Stimulated activated CD8-positive, alpha-beta memory T cell treated with anti-CD3 and anti-CD28 coated beads, Interleukin-7, amount 100 ng/mL, for 4 hours (primary cell): ENCODE measurements at regions not wholly inside any gene's neighbourhood (a gene's known extent, or its start where the extent isn't known, plus 50 kb on each side); places are given as distances from the start of the nearest gene placed in this dataset.
"Not testable (repeated sequence)": the region's sequence is repeated elsewhere in the genome, so short reads cannot be mapped to it uniquely, and the experiment has no call there.

Source experiments
- DNase-seq, 2 donors: peaks; one replicate each; pipeline ENCODE4 v3.0.0-alpha.2; 2020; ENCODE audit warnings: low read depth in 2 of 2

GRCh38 chr2:147609301-147609700 is 235.5 kb upstream of the ACVR2A start:
- no peak for DNase-seq

- no peak for DNase-seq
Measured at GRCh38 chr2:147607379-147607778, 237.4 kb upstream of the ACVR2A start.

GRCh38 chr2:147603876-147604275 is 241.0 kb upstream of the ACVR2A start:
- DNase-seq = no peak

- no peak for DNase-seq
Measured at GRCh38 chr2:147603447-147603846, 241.4 kb upstream of the ACVR2A start.

- no peak for DNase-seq
Measured at GRCh38 chr2:147600646-147601045, 244.2 kb upstream of the ACVR2A start.

DNA sequence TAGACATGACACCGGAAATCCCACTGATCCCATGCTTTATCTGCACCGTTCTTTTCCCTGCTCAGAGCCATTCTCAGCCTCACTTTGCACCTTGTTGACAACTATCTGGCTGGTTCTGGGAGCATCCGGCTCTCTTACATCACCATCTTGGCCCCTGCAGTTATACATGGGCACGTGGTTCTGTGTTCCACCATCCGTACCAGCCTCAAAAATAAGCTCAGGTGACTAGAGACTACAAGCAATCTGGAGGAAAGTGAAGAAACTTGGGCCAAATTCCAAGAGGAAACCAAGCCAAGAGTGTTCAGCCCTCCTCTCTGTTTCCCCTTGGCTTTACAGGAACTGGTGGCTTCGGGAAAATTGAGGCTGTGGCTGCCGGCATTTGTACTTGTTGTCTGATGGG is 244.6 kb upstream of the ACVR2A start:
- DNase-seq = no peak

DNA sequence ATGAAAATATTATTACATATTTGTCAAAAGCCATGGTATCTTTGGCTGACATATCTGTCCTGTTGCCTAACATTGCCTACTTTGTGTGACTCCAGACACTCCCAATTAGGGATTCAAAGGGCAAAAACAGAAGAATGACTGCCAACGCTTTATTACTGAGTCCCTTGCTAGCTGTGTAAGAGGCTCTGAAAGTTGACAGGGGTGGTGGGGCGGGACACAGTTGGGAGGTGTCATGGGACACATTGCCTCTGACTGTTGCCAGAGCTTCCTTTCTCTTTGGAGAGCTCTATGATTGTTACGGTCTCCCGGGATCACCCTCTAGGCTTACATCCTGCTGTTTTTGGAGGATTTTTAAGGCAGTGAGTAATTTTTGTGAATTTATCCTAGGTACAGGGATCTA is 249.6 kb upstream of the ACVR2A start:
- no peak for DNase-seq

DNA sequence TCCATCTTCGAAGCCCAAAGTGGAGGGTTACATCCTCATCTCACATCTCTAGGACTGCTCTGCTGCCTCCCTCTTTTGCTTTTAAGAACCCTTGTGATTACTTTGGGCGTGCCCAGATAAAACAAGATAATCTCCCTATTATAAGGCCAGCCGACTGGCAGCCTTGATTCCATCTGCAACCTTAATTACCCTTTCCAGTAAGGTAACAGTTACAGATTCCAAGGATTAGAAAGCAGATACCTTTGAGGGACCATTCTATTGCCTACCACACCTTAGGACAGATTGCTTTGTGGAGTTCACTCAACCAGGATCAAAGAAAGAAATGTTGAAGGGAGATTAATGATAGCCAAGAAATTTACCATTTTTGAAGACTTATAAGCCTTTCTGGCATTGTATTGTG is 250.8 kb upstream of the ACVR2A start:
- DNase-seq = no peak

DNA sequence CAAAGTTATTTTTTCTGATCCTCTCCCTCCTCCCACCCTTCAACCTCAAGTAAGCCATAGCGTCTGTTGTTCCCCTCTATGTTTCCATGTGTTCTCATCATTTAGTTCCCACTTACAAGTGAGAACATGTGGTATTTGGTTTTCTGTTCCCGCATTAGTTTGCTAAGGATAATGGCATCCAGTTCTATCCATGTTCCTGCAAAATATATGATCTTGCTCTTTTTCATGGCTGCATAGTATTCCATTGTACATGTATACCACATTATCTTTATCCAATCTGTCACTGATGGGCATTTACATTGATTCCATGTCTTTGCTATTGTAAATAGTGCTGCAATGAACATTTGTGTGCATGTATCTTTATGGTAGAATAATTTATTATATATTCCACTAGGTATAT is 252.0 kb upstream of the ACVR2A start:
- DNase-seq = not testable (repeated sequence)

DNA sequence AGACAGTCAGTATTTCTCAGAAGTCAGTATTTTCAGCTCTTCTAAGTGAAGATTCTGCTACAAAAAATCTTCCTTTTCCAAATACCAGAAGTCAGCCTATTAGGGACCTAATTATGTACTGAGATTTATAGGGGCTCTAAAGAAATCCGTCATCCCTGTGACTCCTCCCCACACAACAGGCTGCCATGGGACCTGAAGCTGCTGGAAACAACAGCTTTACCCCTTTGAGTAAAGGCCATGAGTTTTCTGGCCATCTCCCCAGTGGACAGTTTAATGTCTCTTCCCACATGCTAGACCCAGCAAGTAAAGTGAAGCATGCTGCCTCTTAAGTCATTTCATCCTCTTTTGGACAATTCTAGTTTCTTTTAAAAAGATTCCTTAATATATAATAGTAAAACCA is 255.7 kb upstream of the ACVR2A start:
- no peak for DNase-seq

GRCh38 chr2:147588191-147588590 is 256.6 kb upstream of the ACVR2A start:
- DNase-seq = no peak

DNA sequence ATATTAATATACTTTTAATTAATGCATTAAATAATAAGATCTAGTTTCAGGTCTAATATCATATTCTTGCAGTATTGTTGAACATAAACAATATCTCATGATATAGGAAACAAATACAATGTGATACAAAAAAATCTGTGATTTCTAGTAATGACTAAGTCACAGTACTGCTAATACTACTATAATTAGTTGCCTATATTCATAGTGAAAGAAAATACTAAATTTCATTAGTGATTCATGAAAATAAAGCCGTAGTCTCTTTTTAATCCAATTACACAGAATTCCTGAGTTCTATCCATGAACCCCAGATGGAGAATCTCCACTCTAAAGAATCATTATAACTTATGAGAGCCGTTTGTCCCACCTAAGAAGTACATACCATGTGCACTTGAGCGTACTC is 266.3 kb upstream of the ACVR2A start:
- no peak for DNase-seq

- DNase-seq = no peak
Measured at GRCh38 chr2:147577998-147578380, 266.8 kb upstream of the ACVR2A start.

DNA sequence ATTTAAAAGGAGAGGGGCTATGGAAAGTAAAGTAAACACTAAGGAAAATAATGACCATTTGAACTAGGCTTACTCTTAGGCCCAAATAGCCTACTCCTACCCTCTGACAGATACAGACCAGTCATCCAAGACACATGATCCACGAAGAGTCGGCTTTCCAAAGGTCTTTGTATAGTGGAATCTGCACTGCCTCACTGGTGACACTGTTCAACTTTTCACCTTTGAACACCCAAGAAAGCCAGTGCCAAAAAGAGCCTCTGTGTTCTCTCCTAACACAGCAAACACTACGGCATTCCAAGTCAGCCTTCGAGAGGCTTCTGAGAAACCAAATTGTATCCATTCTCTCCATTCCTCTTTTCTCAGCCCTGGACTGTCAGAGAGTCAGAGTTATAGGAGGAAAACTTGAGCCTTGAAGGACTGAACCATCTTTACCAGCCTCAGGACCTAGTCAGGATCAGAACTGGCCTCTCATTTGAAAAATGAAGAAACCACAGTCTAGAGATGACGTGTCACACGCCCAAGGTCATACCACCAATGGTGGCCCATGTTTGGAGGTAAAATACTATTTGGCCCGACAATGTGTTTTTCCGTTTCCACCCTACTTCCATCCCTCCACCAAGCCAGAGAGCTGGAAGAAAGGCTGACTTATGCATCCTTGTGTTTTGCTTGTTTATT is 267.4 kb upstream of the ACVR2A start:
- no peak for DNase-seq

- DNase-seq = no peak
Measured at GRCh38 chr2:147575106-147575505, 269.7 kb upstream of the ACVR2A start.

- no peak for DNase-seq
Measured at GRCh38 chr2:147572622-147573021, 272.2 kb upstream of the ACVR2A start.

GRCh38 chr2:147569426-147569825 is 275.4 kb upstream of the ACVR2A start:
- DNase-seq = no peak

- DNase-seq = no peak
Measured at GRCh38 chr2:147568109-147568508, 276.7 kb upstream of the ACVR2A start.

DNA sequence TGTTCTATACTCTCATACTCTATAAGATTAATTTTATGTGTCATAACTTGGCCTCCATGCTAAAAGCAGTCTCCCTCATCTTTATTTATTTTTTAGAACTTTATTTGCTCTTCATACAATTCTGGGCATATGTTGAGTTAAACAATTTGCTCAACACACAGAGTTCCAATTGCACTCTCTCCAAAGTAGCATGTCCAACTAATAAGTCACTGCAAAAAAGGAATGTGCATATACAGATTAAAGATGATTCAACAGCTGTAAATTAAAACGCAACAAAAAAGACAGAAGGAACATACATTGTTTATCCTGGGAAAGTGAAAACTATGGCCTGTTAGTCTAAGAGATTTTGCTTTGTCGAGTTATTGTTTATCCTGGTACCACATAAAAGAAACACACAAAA is 277.7 kb upstream of the ACVR2A start:
- no peak for DNase-seq

DNA sequence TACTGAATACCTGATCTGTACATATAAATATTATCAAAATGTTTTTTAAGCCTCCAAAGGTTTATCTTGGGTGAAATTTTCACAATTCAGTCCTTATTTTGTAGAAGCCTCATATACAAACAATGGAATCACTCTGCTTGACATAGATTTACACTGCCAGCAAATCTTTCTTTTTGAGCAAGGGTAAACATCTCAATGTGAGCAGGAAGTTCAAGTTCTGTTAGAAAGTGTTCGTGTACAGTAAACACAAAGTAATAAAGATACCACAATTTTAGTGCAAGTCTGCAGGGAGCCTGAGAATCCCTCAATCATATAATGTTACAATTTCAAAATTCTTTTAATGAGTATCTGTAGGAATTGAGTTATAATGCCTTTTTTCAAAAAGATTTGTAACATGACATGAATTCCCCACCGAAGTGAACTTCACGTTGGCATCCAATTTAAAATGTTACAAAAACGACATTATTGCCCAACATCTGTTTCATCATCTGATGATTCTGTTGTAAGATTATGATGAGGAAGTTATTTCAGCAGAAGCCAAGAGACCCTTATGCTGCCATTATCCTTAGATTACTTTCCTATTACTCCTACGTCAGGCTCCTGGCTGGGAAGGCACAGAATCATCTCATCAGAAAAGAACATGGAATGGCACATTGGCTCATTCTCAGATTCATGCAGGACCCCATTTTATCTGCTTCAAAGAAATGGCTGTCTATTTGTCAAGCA is 283.9 kb upstream of the ACVR2A start:
- no peak for DNase-seq

DNA sequence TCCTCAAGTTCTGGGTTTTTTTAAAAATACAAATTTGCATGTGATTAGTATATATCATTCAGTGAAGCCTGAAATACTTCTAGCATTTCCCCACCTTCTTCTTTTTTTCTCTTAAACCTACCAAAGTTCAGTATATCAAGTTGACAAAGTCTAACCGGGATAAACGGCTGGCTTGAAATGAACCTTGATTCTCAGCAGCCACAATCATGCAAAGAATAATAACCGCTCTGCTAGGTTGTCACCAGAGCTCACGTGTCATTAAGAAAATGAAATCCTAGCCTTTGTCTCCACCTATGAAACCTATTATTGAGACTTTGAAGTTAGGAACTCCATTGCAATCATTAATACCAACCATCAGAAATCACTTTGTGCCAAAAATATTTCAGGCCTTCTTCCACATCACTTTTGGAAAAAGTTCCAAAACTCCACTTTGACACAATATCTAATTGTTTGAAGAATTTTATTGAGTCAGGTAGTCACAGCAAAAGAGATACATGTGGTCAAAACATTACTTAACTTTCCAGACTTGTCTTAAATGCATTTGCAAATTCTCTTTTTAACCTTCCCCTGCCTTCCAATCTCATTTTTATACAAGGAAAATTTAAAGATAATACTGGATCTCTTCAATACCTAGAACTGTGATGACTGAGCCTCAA is 285.6 kb upstream of the ACVR2A start:
- no peak for DNase-seq

DNA sequence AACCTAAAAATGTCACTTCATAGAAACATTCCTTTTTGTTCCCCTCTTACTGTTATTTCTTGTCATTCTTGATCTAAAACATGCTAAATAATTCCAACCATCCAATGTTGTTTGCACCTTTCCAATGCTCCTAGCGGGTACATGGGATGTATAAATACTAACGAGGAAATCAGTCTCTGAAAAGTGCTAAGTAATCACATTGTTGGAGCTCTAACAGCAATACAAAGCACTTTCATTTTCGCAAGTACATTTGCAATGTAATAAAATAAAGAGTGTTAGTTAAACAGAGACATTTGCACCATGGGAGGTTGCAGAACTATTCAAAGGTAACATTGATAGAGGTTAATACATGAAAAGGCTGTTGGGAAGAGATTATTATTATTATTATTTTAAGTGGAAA is 286.2 kb upstream of the ACVR2A start:
- no peak for DNase-seq

DNA sequence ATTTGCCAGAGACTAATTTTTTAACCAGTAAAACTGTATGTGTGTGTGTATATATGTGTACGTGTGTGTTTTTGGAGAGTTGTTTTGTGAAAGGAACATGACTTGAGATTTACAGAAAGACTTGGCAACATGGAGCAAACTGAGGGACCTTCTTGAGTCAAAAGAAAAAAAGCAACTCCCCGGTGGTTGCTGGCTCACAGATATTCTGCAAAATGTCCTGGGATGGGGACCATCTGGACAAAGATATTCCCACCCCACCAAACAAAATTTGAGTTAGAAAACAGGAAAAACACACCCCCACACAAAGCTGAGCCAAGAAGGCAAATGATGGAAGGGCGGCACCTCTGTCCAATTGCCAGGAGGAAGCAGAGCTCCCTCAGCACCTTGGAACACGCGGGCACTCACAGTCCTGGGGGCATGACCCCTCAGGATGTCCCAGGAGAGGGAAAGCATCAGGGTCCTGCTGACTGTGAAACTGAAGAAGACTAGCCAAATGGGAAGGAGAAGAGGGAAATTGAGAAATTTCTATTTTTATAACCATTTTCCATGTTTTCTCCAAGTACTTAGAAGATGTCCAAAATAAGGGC is 290.2 kb upstream of the ACVR2A start:
- no peak for DNase-seq
